Spleen (tissue), 11 donors: ENCODE measurements at regions not wholly inside any gene's neighbourhood (a gene's known extent, or its start where the extent isn't known, plus 50 kb on each side); places are given as distances from the start of the nearest gene placed in this dataset.

Source experiments
- DNase-seq: peaks from one replicate; pipeline ENCODE4 v3.0.0-alpha.2; 2020
- H3K27ac ChIP-seq, 8 donors: fragments of 200-600 bp; sonication (generic) in 7 of 8; 1 replicate in 4 of 8; 2 replicates in 4 of 8; pipeline versions ENCODE4 v1.5.0 to v1.8.0; 2016 to 2021; ENCODE audit warnings: inconsistent platforms in 4 of 8, mild to moderate bottlenecking in 4 of 8, moderate library complexity in 1 of 8
- H3K27me3 ChIP-seq, 7 donors: fragments of 200-600 bp; sonication (generic) in 6 of 7; replicated peaks in 1 of 7; 1 replicate in 4 of 7; 2 replicates in 3 of 7; pipeline versions ENCODE4 v1.5.0 to v1.8.0; 2016 to 2021; ENCODE audit warnings: inconsistent platforms in 3 of 7, mild to moderate bottlenecking in 1 of 7
- H3K36me3 ChIP-seq, 6 donors: fragments of 200-600 bp; sonication (generic) in 5 of 6; 1 replicate in 4 of 6; 2 replicates in 2 of 6; pipeline versions ENCODE4 v1.5.0 to v1.8.0; 2016 to 2021; ENCODE audit warnings: inconsistent platforms in 2 of 6
- H3K4me1 ChIP-seq, 6 donors: fragments of 200-600 bp; sonication (generic) in 5 of 6; 1 replicate in 3 of 6; 2 replicates in 3 of 6; pipeline versions ENCODE4 v1.5.0 to v1.8.0; 2016 to 2021; ENCODE audit warnings: inconsistent platforms in 3 of 6
- H3K4me3 ChIP-seq, 8 donors: fragments of 200-600 bp; sonication (generic) in 7 of 8; 1 replicate in 4 of 8; 2 replicates in 4 of 8; pipeline versions ENCODE4 v1.5.0 to v1.8.0; 2016 to 2021; ENCODE audit warnings: inconsistent platforms in 4 of 8, mild to moderate bottlenecking in 4 of 8, moderate library complexity in 2 of 8
- H3K9me3 ChIP-seq, 8 donors: fragments of 200-600 bp; sonication (generic) in 7 of 8; 1 replicate in 4 of 8; 2 replicates in 4 of 8; pipeline versions ENCODE4 v1.5.0 to v1.8.0; 2016 to 2021; ENCODE audit warnings: inconsistent platforms in 4 of 8
- CTCF ChIP-seq, 11 experiments: fragments of 200-600 bp in 7 of 11; fragments of 450-650 bp in 4 of 11; sonication (generic) in 4 of 11; IDR thresholded peaks in 8 of 11; conservative IDR thresholded peaks in 3 of 11; 1 replicate in 7 of 11; 2 replicates in 4 of 11; pipeline versions ENCODE4 v1.4.0 to v1.8.0; 2016 to 2021; ENCODE audit warnings: antibody characterized with exemption in 11 of 11, inconsistent platforms in 4 of 11, mild to moderate bottlenecking in 1 of 11
- POLR2A ChIP-seq, 3 donors: fragments of 450-650 bp; IDR thresholded peaks; one replicate each; pipeline ENCODE4 v1.5.1; 2017; ENCODE audit warnings: antibody characterized with exemption in 3 of 3, mild to moderate bottlenecking in 1 of 3
- POLR2AphosphoS5 ChIP-seq, 3 donors: sonication (generic); formaldehyde crosslinking; IDR thresholded peaks; one replicate each; pipeline ENCODE4 v1.5.1; 2017; ENCODE audit warnings: antibody characterized with exemption in 3 of 3
- WGBS, 5 donors: extraction: QIAGEN DNeasy Blood & Tissue Kit in 3 of 5; methylation state at CpG; one replicate each; pipeline versions ENCODE4 v1.1.5 to v1.1.7; 2013 to 2018; 5-methylcytosine and 5-hydroxymethylcytosine counted together
- intact Hi-C: fragments of 100-400 bp; cut with DNase I; formaldehyde crosslinking; loops from one replicate; pipeline ENCODE4 v1.15.0; 2023; ENCODE audit warnings: low total_unique reads
- donor health status: healthy with polysubstance abuse.
- donor health status: DM: no; HTN: no; CAD: no; lungs with moderate emphysema.
- donor health status: DM: no; HTN: no; CAD: no.
- donor health status: Bipolar disorder and iron deficiency.
- donor health status: healthy.
- donor health status: DM: no; HTN: no; CAD: no.
- donor health status: DM: yes; HTN: yes; CAD: no.

DNA sequence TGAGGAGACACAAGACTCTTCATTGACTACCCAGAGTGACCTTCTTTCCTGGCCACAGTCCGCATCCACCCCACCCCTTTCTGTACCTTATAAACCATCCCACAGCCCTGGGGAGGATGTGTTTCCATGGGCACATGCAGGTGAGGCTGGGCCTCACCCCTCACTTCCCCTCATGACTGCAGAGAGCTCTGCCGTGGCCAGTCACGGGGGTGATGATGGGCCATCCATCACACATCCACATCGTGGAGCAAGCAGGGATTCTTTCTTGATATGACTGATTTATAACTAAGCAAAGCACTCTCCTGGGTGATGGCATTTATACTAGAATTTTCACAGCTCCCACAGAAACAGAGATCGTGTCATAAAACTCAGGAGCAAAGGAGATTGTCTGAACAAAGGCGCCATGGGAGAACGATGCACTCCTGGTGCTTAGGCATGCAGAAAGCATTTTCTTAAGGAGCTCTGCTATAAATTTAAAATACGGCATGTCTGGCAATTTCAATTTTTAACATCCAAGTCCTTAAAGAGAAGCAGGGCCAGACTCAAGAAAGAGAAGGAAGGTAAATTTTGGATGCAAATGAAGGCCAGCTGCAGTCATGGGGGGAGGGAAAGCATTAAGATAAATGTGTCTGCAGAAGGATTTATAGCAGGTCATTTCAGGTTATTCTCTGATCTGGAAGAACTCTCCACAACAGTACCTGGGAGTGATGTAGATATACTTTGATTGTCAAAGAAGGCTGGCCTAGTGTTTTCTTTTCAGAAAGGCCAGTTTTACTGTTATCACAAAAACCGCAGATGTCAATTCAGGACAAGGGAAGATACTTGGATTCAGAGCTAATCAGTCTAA is 777.0 kb downstream of the C6orf118 start:
- no peak overlapping the region for H3K4me3 ChIP-seq
- H3K27ac ChIP-seq: no peak overlapping the region
- H3K9me3 ChIP-seq: peaks cover 0 to 9% (median 2%) of the 10 kb centered on the region in 8 donors
- H3K4me1 ChIP-seq: no peaks in the 10 kb centered on the region
- H3K36me3 ChIP-seq: no peaks in the 10 kb centered on the region
- no peaks in the 10 kb centered on the region for H3K27me3 ChIP-seq
- TF ChIP-seq POLR2A (IDR thresholded peaks at IDR 0.05) (no peak), CTCF (IDR thresholded peaks at IDR 0.05 in 8 of 11, conservative IDR thresholded peaks at IDR 0.05 in 3 of 11) (no peak), POLR2AphosphoS5 (IDR thresholded peaks at IDR 0.05) (no peak)
- 42 to 61% (median 53%) methylated on average over 9 of the region's 9 CpGs for WGBS, 5 donors
- intact Hi-C loops: no loop called here
- no peak for DNase-seq

DNA sequence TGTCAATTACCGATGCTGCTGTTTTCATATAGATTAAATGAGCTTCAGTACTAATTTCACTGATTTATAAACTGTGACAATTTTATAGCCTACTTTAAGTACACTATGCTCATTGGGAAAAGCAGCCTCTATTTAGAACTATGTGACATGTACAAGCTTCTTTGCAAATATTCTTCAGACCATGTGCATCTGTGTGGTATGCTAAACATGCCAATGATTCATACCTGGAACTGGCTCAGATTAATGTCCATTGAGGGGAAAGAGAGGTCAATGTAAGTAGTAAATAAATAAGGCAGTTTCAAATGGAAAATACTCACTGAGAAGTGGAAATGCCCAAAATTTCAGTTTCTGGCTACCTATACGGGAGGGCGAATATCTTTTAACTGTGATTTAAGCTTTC is 777.7 kb downstream of the C6orf118 start:
- intact Hi-C loops: no loop called here
- no peaks in the 10 kb centered on the region for H3K4me1 ChIP-seq
- no peak for DNase-seq
- peaks cover 0 to 8% (median 4%) of the 10 kb centered on the region in 8 donors for H3K9me3 ChIP-seq
- H3K36me3 ChIP-seq: no peaks in the 10 kb centered on the region
- 68 to 93% (median 87%) methylated on average over 3 of the region's 3 CpGs for WGBS, 5 donors
- H3K27me3 ChIP-seq: no peaks in the 10 kb centered on the region
- no peak overlapping the region for H3K4me3 ChIP-seq
- TF ChIP-seq CTCF (IDR thresholded peaks at IDR 0.05 in 8 of 11, conservative IDR thresholded peaks at IDR 0.05 in 3 of 11) (no peak), POLR2A (IDR thresholded peaks at IDR 0.05) (no peak), POLR2AphosphoS5 (IDR thresholded peaks at IDR 0.05) (no peak)
- no peak overlapping the region for H3K27ac ChIP-seq

GRCh38 chr6:164528539-164528938 is 780.9 kb downstream of the C6orf118 start:
- H3K4me3 ChIP-seq: no peak overlapping the region
- no peak overlapping the region for H3K27ac ChIP-seq
- H3K4me1 ChIP-seq: no peaks in the 10 kb centered on the region
- WGBS, 5 donors: 67 to 89% (median 82%) methylated on average over 3 of the region's 3 CpGs
- intact Hi-C loops: no loop called here
- no peaks in the 10 kb centered on the region for H3K27me3 ChIP-seq
- H3K36me3 ChIP-seq: no peaks in the 10 kb centered on the region
- no peak for TF ChIP-seq CTCF (IDR thresholded peaks at IDR 0.05 in 8 of 11, conservative IDR thresholded peaks at IDR 0.05 in 3 of 11)
- no peak for TF ChIP-seq POLR2AphosphoS5 (IDR thresholded peaks at IDR 0.05)
- no peak for TF ChIP-seq POLR2A (IDR thresholded peaks at IDR 0.05)
- H3K9me3 ChIP-seq: peaks cover 0 to 29% (median 23%) of the 10 kb centered on the region in 8 donors
- no peak for DNase-seq

DNA sequence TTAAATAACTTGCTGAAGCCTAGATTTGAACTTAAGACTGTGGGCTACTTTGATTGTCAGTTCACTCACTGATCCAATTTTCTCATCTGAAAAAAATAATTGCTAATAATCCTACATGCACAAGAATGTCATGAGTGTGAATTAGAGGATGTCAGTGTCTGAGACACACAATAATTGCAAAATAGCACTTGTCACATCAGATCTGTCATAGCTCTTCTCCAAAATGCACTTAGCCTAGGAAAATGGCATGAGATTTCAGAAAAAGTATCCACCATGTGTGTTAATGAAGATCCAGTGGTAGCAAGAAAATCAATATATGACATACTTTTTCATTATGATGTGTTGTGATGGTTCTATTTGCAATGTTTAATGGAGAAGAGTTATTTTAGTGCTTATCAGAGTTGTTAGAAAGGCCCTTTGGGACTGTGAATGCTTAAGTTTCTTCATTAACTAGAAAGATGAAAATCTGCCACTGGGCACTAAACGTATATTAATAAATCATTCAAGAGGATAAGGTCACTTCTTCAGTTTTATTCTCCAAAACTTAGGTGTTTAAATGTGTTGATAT is 786.2 kb downstream of the C6orf118 start:
- 63 to 81% (median 69%) methylated on average over 1 of the region's 1 CpG for WGBS, 5 donors
- Histone ChIP-seq H3K27ac (no peak overlapping the region), H3K27me3 (no peaks in the 10 kb centered on the region), H3K36me3 (no peaks in the 10 kb centered on the region), H3K9me3 (peaks cover 0 to 69% (median 44%) of the 10 kb centered on the region in 8 donors), H3K4me1 (no peaks in the 10 kb centered on the region), H3K4me3 (no peak overlapping the region)
- intact Hi-C loops: no loop called here
- TF ChIP-seq CTCF (IDR thresholded peaks at IDR 0.05 in 8 of 11, conservative IDR thresholded peaks at IDR 0.05 in 3 of 11): no peak
- TF ChIP-seq POLR2A (IDR thresholded peaks at IDR 0.05): no peak
- no peak for TF ChIP-seq POLR2AphosphoS5 (IDR thresholded peaks at IDR 0.05)
- DNase-seq: no peak
